ENCODE measurements at regions not wholly inside any gene's neighbourhood (a gene's known extent, or its start where the extent isn't known, plus 50 kb on each side); places are given as distances from the start of the nearest gene placed in this dataset.

DNA sequence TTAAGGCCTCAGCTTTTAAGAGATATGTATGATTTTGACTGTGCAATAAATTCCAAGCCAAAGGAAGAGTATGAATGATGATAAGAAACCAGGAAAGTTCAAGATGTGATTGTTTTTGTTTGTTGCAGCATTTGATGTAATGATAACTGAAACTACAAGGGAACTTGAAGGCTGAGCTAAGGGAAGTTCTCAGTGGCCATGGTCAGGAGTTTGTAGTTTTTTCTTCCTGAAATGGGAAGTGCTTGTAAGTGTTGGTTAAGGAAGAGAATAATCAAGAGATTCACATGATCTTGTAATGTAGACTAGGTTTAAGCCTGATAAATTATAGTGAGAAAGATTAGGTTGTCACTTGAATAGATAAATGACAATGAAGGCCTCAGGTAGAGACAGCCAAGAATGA is 53.4 kb downstream of the PTCHD4 start:
- DNase-seq (ENCODE audit: low read depth): no peak
- TF ChIP-seq, protein P1, sequence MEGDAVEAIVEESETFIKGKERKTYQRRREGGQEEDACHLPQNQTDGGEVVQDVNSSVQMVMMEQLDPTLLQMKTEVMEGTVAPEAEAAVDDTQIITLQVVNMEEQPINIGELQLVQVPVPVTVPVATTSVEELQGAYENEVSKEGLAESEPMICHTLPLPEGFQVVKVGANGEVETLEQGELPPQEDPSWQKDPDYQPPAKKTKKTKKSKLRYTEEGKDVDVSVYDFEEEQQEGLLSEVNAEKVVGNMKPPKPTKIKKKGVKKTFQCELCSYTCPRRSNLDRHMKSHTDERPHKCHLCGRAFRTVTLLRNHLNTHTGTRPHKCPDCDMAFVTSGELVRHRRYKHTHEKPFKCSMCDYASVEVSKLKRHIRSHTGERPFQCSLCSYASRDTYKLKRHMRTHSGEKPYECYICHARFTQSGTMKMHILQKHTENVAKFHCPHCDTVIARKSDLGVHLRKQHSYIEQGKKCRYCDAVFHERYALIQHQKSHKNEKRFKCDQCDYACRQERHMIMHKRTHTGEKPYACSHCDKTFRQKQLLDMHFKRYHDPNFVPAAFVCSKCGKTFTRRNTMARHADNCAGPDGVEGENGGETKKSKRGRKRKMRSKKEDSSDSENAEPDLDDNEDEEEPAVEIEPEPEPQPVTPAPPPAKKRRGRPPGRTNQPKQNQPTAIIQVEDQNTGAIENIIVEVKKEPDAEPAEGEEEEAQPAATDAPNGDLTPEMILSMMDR (IDR thresholded peaks at IDR 0.05; ENCODE audit: insufficient read depth, low read length): no peak
- no peak overlapping the region for H3K4me3 ChIP-seq (ENCODE audit: low read depth, low read length)

DNA sequence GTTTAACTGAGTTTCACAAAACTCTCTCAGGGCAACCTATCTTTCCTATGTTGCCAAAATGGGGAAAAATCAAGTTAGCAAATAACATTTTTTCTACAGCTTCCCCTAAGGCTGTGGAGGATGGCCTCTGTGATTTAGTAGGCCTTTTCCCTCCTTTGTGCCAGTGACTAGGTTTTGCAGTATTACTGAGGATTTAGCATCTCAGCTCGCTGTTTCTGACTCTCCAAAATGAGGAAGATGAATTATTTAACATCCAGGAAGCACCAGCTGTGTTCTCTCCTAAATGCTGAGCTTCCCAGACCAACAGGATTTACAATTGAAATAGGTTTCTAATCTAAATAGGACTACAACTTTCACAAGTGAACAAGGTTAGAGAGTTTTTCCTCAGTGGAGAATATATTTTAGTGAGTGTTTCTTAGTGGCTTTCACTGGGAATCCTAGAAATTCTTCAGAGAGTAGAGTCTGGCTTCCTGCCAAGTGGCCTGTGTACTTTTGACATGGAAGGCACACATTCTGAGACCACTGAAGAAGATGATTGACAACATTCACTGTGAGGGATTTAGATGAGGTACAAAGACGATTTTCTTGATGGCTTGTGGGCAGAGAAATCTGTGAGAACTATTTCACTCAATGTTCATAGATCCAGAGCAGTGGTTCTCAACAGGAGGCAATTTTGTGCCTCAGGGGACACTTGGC is 62.4 kb downstream of the PTCHD4 start:
- H3K4me3 ChIP-seq (ENCODE audit: low read depth, low read length): no peak overlapping the region
- TF ChIP-seq, protein P1 (IDR thresholded peaks at IDR 0.05; ENCODE audit: insufficient read depth, low read length): no peak
- DNase-seq (ENCODE audit: low read depth): no peak

DNA sequence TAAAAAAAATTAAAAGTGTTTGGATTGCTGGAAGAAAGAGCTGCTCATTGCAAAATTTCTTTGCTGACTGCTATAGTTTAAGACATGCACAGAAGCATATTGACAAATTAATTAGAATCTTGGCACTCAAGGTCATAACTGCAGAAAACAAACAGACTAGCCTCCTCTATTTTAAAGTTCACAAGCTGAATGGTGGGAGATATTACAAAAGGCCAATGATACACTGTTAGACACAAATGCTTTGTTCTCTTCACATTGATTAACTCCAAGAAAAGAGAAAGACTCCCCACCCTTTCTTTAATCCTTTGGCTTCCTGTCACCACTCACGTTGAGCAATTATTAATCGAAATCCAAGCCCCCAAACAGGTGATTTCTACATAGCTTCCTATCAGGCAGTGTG is 69.1 kb downstream of the PTCHD4 start:
- no peak overlapping the region for H3K4me3 ChIP-seq (ENCODE audit: low read depth, low read length)
- DNase-seq (ENCODE audit: low read depth): no peak
- TF ChIP-seq, protein P1 (IDR thresholded peaks at IDR 0.05; ENCODE audit: insufficient read depth, low read length): no peak

DNA sequence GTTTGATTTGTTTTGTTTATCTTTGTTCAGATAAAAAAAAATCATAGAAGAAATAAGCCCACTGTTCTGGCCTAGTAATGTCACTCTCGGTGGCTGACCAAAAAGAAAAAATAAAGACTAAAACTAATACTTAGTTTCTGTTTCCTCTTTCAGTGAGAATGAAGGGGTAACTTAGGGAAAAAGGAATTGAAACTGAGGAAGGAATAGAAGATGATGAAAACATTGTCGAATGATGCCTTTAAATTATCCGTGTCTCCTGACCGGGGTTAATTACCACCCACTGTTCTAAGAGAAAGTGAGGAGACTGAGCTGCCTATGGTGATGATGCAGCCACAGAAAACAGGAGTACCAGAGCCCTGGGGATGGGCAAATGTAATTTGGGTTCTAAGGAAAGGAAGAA is 73.1 kb downstream of the PTCHD4 start:
- TF ChIP-seq, protein P1 (IDR thresholded peaks at IDR 0.05; ENCODE audit: insufficient read depth, low read length): no peak
- DNase-seq (ENCODE audit: low read depth): no peak
- no peak overlapping the region for H3K4me3 ChIP-seq (ENCODE audit: low read depth, low read length)

DNA sequence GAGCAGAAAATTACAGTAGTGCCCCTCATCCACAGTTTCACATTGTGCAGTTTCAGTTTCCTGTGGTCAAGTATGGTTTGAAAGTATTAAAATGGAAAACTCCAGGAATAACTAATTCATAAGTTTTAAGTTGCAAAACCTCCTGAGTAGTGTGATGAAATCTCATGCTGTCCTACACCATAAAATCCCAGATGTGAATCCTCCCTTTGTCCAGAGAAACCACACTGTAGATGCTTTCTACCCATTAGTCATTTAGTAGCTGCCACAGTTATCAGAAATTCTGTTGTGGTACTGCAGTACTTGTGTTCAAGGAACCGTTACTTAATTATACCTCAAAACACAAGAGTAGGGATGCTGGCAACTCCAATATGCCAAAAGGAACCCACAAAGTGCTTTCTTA is 74.7 kb downstream of the PTCHD4 start:
- peak; percentile 67 for DNase-seq (ENCODE audit: low read depth)
- H3K4me3 ChIP-seq (ENCODE audit: low read depth, low read length): no peak overlapping the region
- TF ChIP-seq, protein P1 (IDR thresholded peaks at IDR 0.05; ENCODE audit: insufficient read depth, low read length): no peak

DNA sequence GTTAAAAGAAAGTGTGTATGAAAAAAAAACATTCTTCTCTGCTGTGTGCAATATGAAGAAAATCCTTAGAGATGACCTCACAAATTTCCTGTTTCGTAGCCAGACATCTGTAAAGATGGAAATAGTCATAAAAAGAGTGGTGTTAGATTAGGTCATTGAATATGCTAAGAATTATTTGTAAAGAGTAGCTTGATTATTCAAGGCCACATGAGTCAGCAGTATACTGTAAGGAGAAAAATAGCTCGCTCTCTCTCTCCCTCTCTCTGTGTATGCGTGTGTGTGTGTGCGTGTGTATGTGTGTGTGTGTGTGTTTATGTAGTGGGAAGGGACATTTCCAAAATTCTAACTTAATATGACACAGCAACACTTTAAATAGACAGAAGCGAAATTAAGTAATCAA is 78.8 kb downstream of the PTCHD4 start:
- no peak overlapping the region for H3K4me3 ChIP-seq (ENCODE audit: low read depth, low read length)
- DNase-seq (ENCODE audit: low read depth): peak; percentile 80
- TF ChIP-seq, protein P1 (IDR thresholded peaks at IDR 0.05; ENCODE audit: insufficient read depth, low read length): no peak

DNA sequence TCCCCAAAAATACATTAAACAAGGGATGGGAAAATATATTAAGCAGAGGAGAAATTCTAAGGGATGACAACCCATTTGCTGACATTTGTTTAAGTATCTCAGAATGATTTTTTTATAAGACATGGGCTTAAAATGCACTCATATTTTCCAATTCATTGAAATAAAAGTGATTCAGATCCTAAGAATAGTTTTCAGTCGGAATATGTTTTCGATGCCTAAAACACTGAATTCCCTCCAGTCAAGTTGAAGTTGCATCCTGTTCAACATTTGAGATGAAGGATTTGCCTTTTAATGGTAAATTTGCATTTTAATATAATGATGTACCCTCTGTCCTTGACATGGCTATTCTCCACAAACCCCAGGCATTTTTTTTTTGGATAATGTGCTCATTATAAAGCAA is 79.3 kb downstream of the PTCHD4 start:
- no peak overlapping the region for H3K4me3 ChIP-seq (ENCODE audit: low read depth, low read length)
- TF ChIP-seq, protein P1 (IDR thresholded peaks at IDR 0.05; ENCODE audit: insufficient read depth, low read length): no peak
- no peak for DNase-seq (ENCODE audit: low read depth)
